Prostate gland (tissue), 2 donors: ENCODE measurements at regions not wholly inside any gene's neighbourhood (a gene's known extent, or its start where the extent isn't known, plus 50 kb on each side); places are given as distances from the start of the nearest gene placed in this dataset.
A peak's percentile ranks its signal among the peaks of the same experiment; 100 is the strongest.

Experiments
- DNase-seq: peaks from one replicate; pipeline ENCODE4 v3.0.0-alpha.2; 2019; ENCODE audit warnings: low spot score
- H3K27ac ChIP-seq, 2 donors: fragments of 200-600 bp; sonication (generic); 2 replicates each; pipeline ENCODE4 v1.5.1; 2017 to 2019
- H3K27me3 ChIP-seq: fragments of 200-600 bp; sonication (generic); replicated peaks from 2 replicates; pipeline ENCODE4 v1.5.1; 2019; ENCODE audit not compliant: insufficient read depth
- H3K36me3 ChIP-seq, 2 donors: fragments of 200-600 bp; sonication (generic); 1 replicate in 1 of 2; 2 replicates in 1 of 2; pipeline versions ENCODE4 v1.5.1 to v1.8.1; 2017 to 2019
- H3K4me1 ChIP-seq: fragments of 200-600 bp; sonication (generic); replicated peaks from 2 replicates; pipeline ENCODE4 v1.5.1; 2019
- H3K4me3 ChIP-seq, 2 donors: fragments of 200-600 bp; sonication (generic); 2 replicates each; pipeline ENCODE4 v1.5.1; 2017 to 2019
- H3K9me3 ChIP-seq: fragments of 200-600 bp; sonication (generic); 2 replicates; pipeline ENCODE4 v1.5.1; 2017
- POLR2A ChIP-seq: fragments of 450-650 bp; IDR thresholded peaks from one replicate; pipeline ENCODE4 v1.6.1; 2016; ENCODE audit warnings: antibody characterized with exemption, mild to moderate bottlenecking
- POLR2AphosphoS5 ChIP-seq: sonication (generic); formaldehyde crosslinking; IDR thresholded peaks from one replicate; pipeline ENCODE4 v1.6.1; 2017; ENCODE audit warnings: antibody characterized with exemption
- WGBS: methylation state at CpG from one replicate; pipeline ENCODE4 v1.1.5; 2018; 5-methylcytosine and 5-hydroxymethylcytosine counted together
- intact Hi-C: fragments of 100-400 bp; cut with DNase I; formaldehyde crosslinking; loops from one replicate; pipeline ENCODE4 v1.14.2; 2022
- TF ChIP-seq, protein P1 (sequence below), 4 experiments: fragments of 200-600 bp in 2 of 4; fragments of 450-650 bp in 2 of 4; sonication (generic) in 2 of 4; IDR thresholded peaks; 1 replicate in 3 of 4; 2 replicates in 1 of 4; pipeline ENCODE4 v1.5.1; 2016 to 2019; ENCODE audit warnings: antibody characterized with exemption in 4 of 4, mild to moderate bottlenecking in 2 of 4, moderate library complexity in 2 of 4

DNA sequence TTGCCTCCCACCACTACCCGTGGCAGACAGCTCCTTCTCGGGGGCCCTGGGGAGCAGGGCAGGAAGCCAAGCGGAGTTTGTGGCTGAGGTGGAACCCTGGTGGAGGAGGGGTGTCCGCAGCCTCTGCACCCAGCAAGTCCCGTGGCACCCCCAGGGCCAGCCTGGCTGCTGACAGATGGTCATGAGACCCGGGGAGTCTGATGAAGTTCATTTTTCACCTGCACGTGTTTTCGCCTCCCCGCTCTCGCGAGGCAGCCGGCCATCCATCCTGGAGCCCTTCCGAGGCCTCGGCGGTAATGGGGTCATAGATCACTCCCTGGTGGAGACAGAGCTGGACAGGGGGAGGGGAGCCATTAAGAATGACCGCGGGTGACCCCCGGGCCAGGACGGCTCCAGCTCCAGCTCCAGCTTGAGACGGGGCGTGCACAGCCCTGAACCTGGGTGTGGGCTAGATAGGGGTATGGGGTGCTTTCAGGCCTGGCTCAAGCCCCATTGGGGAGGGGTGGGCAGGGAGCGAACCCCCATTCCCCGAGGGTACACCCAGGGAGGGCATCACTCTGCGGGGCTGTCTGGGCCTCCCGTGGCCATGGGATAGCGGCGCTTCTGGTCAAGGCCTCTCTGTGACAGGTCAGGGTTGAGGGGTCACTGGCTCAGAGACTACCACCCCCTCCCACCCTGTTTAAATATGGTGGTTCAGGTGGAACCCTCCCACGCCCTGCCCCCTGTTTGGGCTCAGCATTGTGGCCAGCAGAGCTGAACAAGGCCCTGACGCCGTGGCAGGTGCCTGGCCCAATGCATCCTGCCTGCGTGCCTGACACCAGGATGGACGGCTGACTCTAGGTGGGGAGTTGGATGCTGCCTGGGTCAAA is 227.4 kb upstream of the GSE1 start:
- DNase-seq = no peak
- WGBS = 73% methylated on average over 29 of the region's 32 CpGs
- H3K9me3 ChIP-seq = no peaks in the 10 kb centered on the region
- H3K36me3 ChIP-seq = no peaks in the 10 kb centered on the region
- no peak overlapping the region for H3K4me3 ChIP-seq
- H3K4me1 ChIP-seq = peaks cover 5% of the 10 kb centered on the region
- H3K27me3 ChIP-seq = no peaks in the 10 kb centered on the region
- intact Hi-C loops = no loop called here
- peak overlapping the region in 1 of 2 donors; percentile 20 for H3K27ac ChIP-seq
- TF ChIP-seq POLR2AphosphoS5 = no peak
- TF ChIP-seq POLR2A = no peak
- TF ChIP-seq, protein P1, sequence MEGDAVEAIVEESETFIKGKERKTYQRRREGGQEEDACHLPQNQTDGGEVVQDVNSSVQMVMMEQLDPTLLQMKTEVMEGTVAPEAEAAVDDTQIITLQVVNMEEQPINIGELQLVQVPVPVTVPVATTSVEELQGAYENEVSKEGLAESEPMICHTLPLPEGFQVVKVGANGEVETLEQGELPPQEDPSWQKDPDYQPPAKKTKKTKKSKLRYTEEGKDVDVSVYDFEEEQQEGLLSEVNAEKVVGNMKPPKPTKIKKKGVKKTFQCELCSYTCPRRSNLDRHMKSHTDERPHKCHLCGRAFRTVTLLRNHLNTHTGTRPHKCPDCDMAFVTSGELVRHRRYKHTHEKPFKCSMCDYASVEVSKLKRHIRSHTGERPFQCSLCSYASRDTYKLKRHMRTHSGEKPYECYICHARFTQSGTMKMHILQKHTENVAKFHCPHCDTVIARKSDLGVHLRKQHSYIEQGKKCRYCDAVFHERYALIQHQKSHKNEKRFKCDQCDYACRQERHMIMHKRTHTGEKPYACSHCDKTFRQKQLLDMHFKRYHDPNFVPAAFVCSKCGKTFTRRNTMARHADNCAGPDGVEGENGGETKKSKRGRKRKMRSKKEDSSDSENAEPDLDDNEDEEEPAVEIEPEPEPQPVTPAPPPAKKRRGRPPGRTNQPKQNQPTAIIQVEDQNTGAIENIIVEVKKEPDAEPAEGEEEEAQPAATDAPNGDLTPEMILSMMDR (IDR thresholded peaks at IDR 0.05) = no peak

DNA sequence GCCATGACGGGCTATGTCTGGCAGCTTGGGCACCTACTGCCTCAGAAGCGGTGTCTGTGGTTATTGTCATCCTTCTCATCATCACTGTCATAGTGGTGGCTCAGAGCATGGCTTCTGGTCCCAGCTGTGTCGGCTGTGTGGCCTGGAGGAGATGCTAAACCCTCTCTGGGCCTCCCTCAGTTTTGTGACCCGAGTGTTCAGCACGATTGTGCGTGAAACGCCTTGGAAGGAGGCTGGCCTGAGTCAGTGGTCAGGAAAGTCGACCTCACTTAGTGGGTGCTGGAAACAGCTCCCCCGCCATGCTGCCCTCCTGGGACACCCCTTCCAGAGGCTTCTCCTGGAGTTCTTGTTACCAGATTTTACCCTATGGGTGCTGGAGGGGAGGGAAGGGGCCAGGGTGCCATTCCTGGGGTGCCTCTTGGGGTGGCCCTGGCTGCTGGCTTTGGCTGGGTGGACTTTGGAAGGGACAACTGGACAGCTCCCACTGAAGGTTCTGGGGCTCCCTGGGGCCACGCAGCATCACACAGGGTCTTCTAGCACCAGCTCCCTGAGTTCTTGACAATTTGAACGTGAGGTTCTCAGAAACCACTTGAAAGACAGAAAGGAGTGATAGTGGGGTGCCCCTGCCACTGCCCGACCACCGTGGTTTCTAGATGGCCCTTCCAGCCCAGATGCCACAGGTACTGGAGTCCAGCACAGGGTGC is 226.5 kb upstream of the GSE1 start:
- Histone ChIP-seq H3K4me1 (peaks cover 5% of the 10 kb centered on the region), H3K9me3 (no peaks in the 10 kb centered on the region), H3K27ac (no peak overlapping the region), H3K36me3 (no peaks in the 10 kb centered on the region), H3K4me3 (no peak overlapping the region), H3K27me3 (no peaks in the 10 kb centered on the region)
- no peak for DNase-seq
- intact Hi-C loops = no loop called here
- WGBS = 95% methylated on average over 13 of the region's 13 CpGs
- TF ChIP-seq, protein P1 (IDR thresholded peaks at IDR 0.05) = no peak
- TF ChIP-seq POLR2AphosphoS5 (no peak), POLR2A (no peak)

DNA sequence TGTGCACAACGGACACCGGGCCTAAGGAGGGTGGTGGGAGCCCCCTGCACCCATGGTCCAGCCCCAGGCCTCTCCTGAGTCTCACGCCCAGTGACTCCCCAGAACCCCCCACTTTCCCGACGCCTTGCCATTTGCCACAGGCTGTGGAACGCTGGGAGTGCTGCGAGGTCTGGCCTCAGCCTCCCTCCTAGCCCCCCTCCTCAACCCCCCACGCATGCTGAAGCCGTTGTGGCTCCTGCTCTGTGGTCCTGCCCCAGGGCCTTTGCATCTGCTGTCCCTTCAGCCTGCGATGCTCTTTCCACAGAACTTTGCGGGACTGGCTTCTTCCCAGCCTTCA is 226.0 kb upstream of the GSE1 start:
- Histone ChIP-seq H3K27ac (no peak overlapping the region), H3K36me3 (no peaks in the 10 kb centered on the region), H3K4me1 (peaks cover 5% of the 10 kb centered on the region), H3K9me3 (no peaks in the 10 kb centered on the region), H3K27me3 (no peaks in the 10 kb centered on the region), H3K4me3 (no peak overlapping the region)
- WGBS = 92% methylated on average over 11 of the region's 11 CpGs
- no peak for DNase-seq
- intact Hi-C loops = no loop called here
- TF ChIP-seq, protein P1 (IDR thresholded peaks at IDR 0.05) = no peak
- TF ChIP-seq POLR2A = no peak
- no peak for TF ChIP-seq POLR2AphosphoS5

DNA sequence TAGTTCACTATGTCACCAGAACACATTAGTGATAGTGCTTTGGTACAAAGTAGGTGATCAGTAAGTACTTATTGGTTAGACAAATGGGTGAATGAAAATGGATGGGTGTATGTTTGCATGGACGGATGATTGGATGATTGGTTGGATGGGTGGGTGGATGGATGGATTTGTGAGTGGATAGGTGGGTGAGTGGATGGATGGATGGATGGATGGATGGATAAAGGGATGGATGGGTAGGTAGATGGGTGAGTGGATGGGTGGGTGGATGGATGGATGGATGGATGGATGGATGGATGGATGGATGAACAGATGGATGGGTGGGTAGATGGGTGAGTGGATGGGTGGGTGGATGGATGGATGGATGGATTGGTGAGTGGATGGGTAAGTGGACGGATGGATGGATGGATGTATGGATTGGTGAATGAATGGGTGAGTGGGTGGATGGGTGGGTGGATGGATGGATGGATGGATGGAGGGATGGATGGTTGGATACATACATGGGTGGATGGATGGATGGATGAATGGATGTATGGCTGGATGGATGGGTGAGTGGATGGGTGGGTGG is 225.3 kb upstream of the GSE1 start:
- WGBS = 95% methylated on average over 2 of the region's 2 CpGs
- intact Hi-C loops = no loop called here
- TF ChIP-seq, protein P1 (IDR thresholded peaks at IDR 0.05) = no peak
- TF ChIP-seq POLR2AphosphoS5 (no peak), POLR2A (no peak)
- DNase-seq = no peak
- no peaks in the 10 kb centered on the region for H3K9me3 ChIP-seq
- H3K36me3 ChIP-seq = no peaks in the 10 kb centered on the region
- H3K4me3 ChIP-seq = no peak overlapping the region
- H3K27me3 ChIP-seq = no peaks in the 10 kb centered on the region
- peaks cover 5% of the 10 kb centered on the region for H3K4me1 ChIP-seq
- H3K27ac ChIP-seq = no peak overlapping the region
